IMR-90 (cell line): ENCODE measurements at regions not wholly inside any gene's neighbourhood (a gene's known extent, or its start where the extent isn't known, plus 50 kb on each side); places are given as distances from the start of the nearest gene placed in this dataset.

ENCODE experiments used
- ATAC-seq: fragments of 200-7000 bp; cut with Tn5 transposase; 2 replicates; pipeline ENCODE4 v1.9.1; 2020; ENCODE audit warnings: low read depth, mild to moderate bottlenecking, moderate library complexity
- BruUV-seq: library from RNA; stranded (reverse); fragments of 400-500 nt; replicated peaks from 2 replicates; lab custom pipeline; 2021; lab: Mats Ljungman, UMichigan
- CTCF ChIA-PET: fragments of 300-600 bp; formaldehyde crosslinking; extraction: SDS; loops from one replicate; lab custom pipeline; 2021; ENCODE audit warnings: antibody characterized with exemption; lab: Yijun Ruan, JAX
- POLR2A ChIA-PET: fragments of 300-600 bp; sonication (Branson Sonifier 250); formaldehyde crosslinking; loops from one replicate; lab custom pipeline; 2022; ENCODE audit warnings: antibody characterized with exemption; ENCODE audit not compliant: unreplicated experiment; lab: Charles Lee
- DNase-seq: peaks from one replicate; pipeline ENCODE4 v3.0.0; 2013
- H2AFZ ChIP-seq: replicated peaks from 2 replicates; pipeline ENCODE3; 2013; ENCODE audit warnings: low read length, mild to moderate bottlenecking; ENCODE audit not compliant: poor library complexity
- H2AK5ac ChIP-seq: 2 replicates; pipeline ENCODE4 v1.6.1; 2013; ENCODE audit warnings: low read depth, low read length, inconsistent platforms
- H2AK9ac ChIP-seq: replicated peaks from 2 replicates; pipeline ENCODE3; 2013; ENCODE audit warnings: mild to moderate bottlenecking, low read depth, low read length, moderate library complexity; ENCODE audit not compliant: poor library complexity
- H2BK120ac ChIP-seq: 2 replicates; pipeline ENCODE4 v1.6.1; 2013; ENCODE audit warnings: low read depth, low read length, inconsistent platforms
- H2BK15ac ChIP-seq: 3 replicates; pipeline ENCODE4 v1.6.1; 2013; ENCODE audit warnings: low read depth, low read length, inconsistent platforms
- H2BK20ac ChIP-seq: 2 replicates; pipeline ENCODE4 v1.6.1; 2013; ENCODE audit warnings: low read depth, mild to moderate bottlenecking, inconsistent platforms, low read length, moderate library complexity
- H2BK5ac ChIP-seq: 2 replicates; pipeline ENCODE4 v1.6.1; 2013; ENCODE audit warnings: mild to moderate bottlenecking, low read depth, low read length, inconsistent platforms; ENCODE audit not compliant: poor library complexity, severe bottlenecking
- H3K14ac ChIP-seq: replicated peaks from 2 replicates; pipeline ENCODE4 v1.6.1; 2013; ENCODE audit warnings: low read depth, low read length, inconsistent platforms
- H3K18ac ChIP-seq: 2 replicates; pipeline ENCODE4 v1.6.1; 2013; ENCODE audit warnings: low read depth, low read length, control low read depth
- H3K23ac ChIP-seq: 2 replicates; pipeline ENCODE4 v1.6.1; 2013; ENCODE audit warnings: low read depth, low read length, inconsistent platforms
- H3K27ac ChIP-seq: 2 replicates; pipeline ENCODE4 v1.5.1; 2013; ENCODE audit warnings: mild to moderate bottlenecking, control low read depth, low read length; ENCODE audit not compliant: insufficient read depth
- H3K27me3 ChIP-seq: 2 replicates; pipeline ENCODE4 v1.6.1; 2013; ENCODE audit warnings: low read length; ENCODE audit not compliant: control insufficient read depth, insufficient read depth
- H3K36me3 ChIP-seq: 2 replicates; pipeline ENCODE4 v1.6.1; 2013; ENCODE audit warnings: low read length, mixed read lengths; ENCODE audit not compliant: control insufficient read depth, insufficient read depth
- H3K4ac ChIP-seq: 2 replicates; pipeline ENCODE4 v1.6.1; 2013; ENCODE audit warnings: low read depth, low read length, inconsistent platforms
- H3K4me1 ChIP-seq: 2 replicates; pipeline ENCODE4 v1.6.1; 2013; ENCODE audit warnings: low read length, mixed read lengths; ENCODE audit not compliant: control insufficient read depth, insufficient read depth
- H3K4me2 ChIP-seq: 2 replicates; pipeline ENCODE4 v1.6.1; 2013; ENCODE audit warnings: low read depth, mild to moderate bottlenecking, control low read depth, low read length, moderate library complexity
- H3K4me3 ChIP-seq: 2 replicates; pipeline ENCODE4 v1.5.1; 2013; ENCODE audit warnings: low read depth, mild to moderate bottlenecking, control low read depth, low read length, moderate library complexity; ENCODE audit not compliant: insufficient read depth
- H3K56ac ChIP-seq: 2 replicates; pipeline ENCODE4 v1.6.1; 2013; ENCODE audit warnings: low read length, inconsistent platforms; ENCODE audit not compliant: insufficient read depth; ENCODE audit errors: extremely low read depth
- H3K79me1 ChIP-seq, 2 experiments: 2 replicates each; pipeline ENCODE4 v1.6.1; 2013; ENCODE audit warnings: low read length in 2 of 2, inconsistent platforms in 1 of 2, low read depth in 1 of 2
- H3K9ac ChIP-seq: 2 replicates; pipeline ENCODE4 v1.6.1; 2013; ENCODE audit warnings: low read depth, low read length, control low read depth
- H3K9me1 ChIP-seq: 2 replicates; pipeline ENCODE4 v1.6.1; 2013; ENCODE audit warnings: low read length, inconsistent platforms; ENCODE audit not compliant: insufficient read depth
- H3K9me3 ChIP-seq: 2 replicates; pipeline ENCODE4 v1.6.1; 2013; ENCODE audit warnings: low read length; ENCODE audit not compliant: control insufficient read depth, insufficient read depth
- H4K20me1 ChIP-seq: 2 replicates; pipeline ENCODE4 v1.6.1; 2013; ENCODE audit warnings: low read length, inconsistent platforms; ENCODE audit not compliant: insufficient read depth
- H4K5ac ChIP-seq: 2 replicates; pipeline ENCODE4 v1.6.1; 2013; ENCODE audit warnings: mild to moderate bottlenecking, low read depth, low read length, control low read depth
- H4K8ac ChIP-seq, 2 experiments: 2 replicates each; pipeline ENCODE4 v1.6.1; 2013; ENCODE audit warnings: low read depth in 2 of 2, low read length in 2 of 2, control low read depth in 1 of 2, inconsistent platforms in 1 of 2
- H4K91ac ChIP-seq: 2 replicates; pipeline ENCODE4 v1.6.1; 2013; ENCODE audit warnings: low read depth, low read length, inconsistent platforms; ENCODE audit not compliant: insufficient read depth
- CEBPB ChIP-seq: IDR thresholded peaks from 2 replicates; pipeline ENCODE4 v1.6.1; 2012; ENCODE audit warnings: low read depth, low read length, improper control_type of control experiment
- CHD1 ChIP-seq: IDR thresholded peaks from 2 replicates; pipeline ENCODE4 v1.6.1; 2012; ENCODE audit warnings: low read depth, low read length, improper control_type of control experiment
- POLR2A ChIP-seq: IDR thresholded peaks from 2 replicates; pipeline ENCODE4 v1.6.1; 2012; ENCODE audit warnings: mild to moderate bottlenecking, low read depth, low read length
- RFX5 ChIP-seq: IDR thresholded peaks from 2 replicates; pipeline ENCODE4 v1.8.0; 2012; ENCODE audit warnings: low read depth, mild to moderate bottlenecking, low read length, moderate library complexity
- WGBS, 2 experiments: methylation state at CpG; one replicate each; pipeline versions ENCODE4 v1.1.5 to v1.1.7; 2013; ENCODE audit warnings: missing lambda C conversion rate in 2 of 2; ENCODE audit not compliant: insufficient read length in 1 of 2; ENCODE audit errors: extremely low coverage in 2 of 2; 5-methylcytosine and 5-hydroxymethylcytosine counted together
- dilution Hi-C: fragments of 300-500 bp; cut with HindIII; formaldehyde crosslinking; loops from one replicate; pipeline ENCODE4 v1.14.3; 2018; ENCODE audit warnings: low sequenced_read_pairs; ENCODE audit not compliant: unreplicated experiment
- in situ Hi-C: fragments of 300-500 bp; cut with MboI; formaldehyde crosslinking; loops from 3 replicates; pipeline ENCODE4 v1.14.3; 2019; ENCODE audit warnings: low sequenced_read_pairs, inconsistent platforms, mixed read lengths
- intact Hi-C: fragments of 100-400 bp; cut with micrococcal nuclease; formaldehyde crosslinking; loops from 2 replicates; pipeline ENCODE4 v1.10.0; 2022

DNA sequence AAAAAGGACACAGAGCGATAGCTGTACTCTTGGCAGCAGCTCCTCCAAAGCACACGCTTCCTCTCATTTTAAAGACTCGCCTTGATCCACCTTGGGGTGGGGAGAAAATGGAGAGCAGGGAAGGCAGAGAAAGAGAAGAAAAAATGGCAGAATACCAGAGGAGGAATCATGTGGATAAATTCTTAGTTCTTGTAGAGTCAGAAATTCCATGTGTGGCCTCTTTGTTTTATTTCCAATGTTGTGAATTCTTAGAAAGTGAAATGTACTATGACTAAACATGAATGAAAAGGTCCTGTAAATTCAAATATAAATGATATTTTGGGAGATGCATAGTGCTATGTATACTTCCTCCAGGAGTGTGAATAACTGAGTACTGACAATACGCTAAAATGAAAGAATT, 89.7 kb upstream of the SESTD1 start:
- no peaks in the 10 kb centered on the region for H3K9me1 ChIP-seq
- no peak overlapping the region for H3K4me3 ChIP-seq
- DNase-seq (no peak), ATAC-seq (no peak)
- peaks cover 2% of the 10 kb centered on the region; the same call in 1 of the 2 replicates for H3K27me3 ChIP-seq
- H2BK20ac ChIP-seq, result no peak overlapping the region
- WGBS, 2 experiments, result no CpG with 5 or more reads among the region's 4 CpGs
- H2AK9ac ChIP-seq, result no peak overlapping the region
- no peak overlapping the region for H2BK5ac ChIP-seq
- H2BK120ac ChIP-seq, result no peak overlapping the region
- no peak overlapping the region for H4K8ac ChIP-seq
- H3K4me2 ChIP-seq, result no peak overlapping the region
- H3K4ac ChIP-seq, result no peak overlapping the region
- no peak overlapping the region for H3K14ac ChIP-seq
- ChIA-PET CTCF (no interaction called here), POLR2A (no interaction called here)
- no peak overlapping the region for H2AFZ ChIP-seq
- in situ Hi-C loops (no loop called here), intact Hi-C loops (loop anchor here (2.0 kb wide), 1 partner anchor 397 kb away; no protein-coding TSS in a partner anchor), dilution Hi-C loops (no loop called here)
- no peak overlapping the region for H3K18ac ChIP-seq
- H4K5ac ChIP-seq, result no peak overlapping the region
- TF ChIP-seq POLR2A, result no peak
- no peak for TF ChIP-seq CHD1
- no peak for TF ChIP-seq RFX5
- no peak for TF ChIP-seq CEBPB
- no peak overlapping the region for H3K9ac ChIP-seq
- H3K4me1 ChIP-seq, result no peaks in the 10 kb centered on the region
- no peak overlapping the region for H3K56ac ChIP-seq
- BruUV-seq, result no TSS peak
- no peak overlapping the region for H3K27ac ChIP-seq
- H4K20me1 ChIP-seq, result no peaks in the 10 kb centered on the region
- H3K79me1 ChIP-seq, result no peaks in the 10 kb centered on the region
- H2BK15ac ChIP-seq, result no peak overlapping the region
- H2AK5ac ChIP-seq, result no peak overlapping the region
- H3K36me3 ChIP-seq, result no peaks in the 10 kb centered on the region
- no peak overlapping the region for H3K23ac ChIP-seq
- no peaks in the 10 kb centered on the region for H3K9me3 ChIP-seq
- no peak overlapping the region for H4K91ac ChIP-seq
